Astrocyte of the cerebellum (primary cell): ENCODE measurements at regions not wholly inside any gene's neighbourhood (a gene's known extent, or its start where the extent isn't known, plus 50 kb on each side); places are given as distances from the start of the nearest gene placed in this dataset.

Experiments used
- DNase-seq: peaks from one replicate; pipeline ENCODE4 v3.0.0-alpha.2; 2011; ENCODE audit warnings: low read depth
- H3K4me3 ChIP-seq: 2 replicates; pipeline ENCODE4 v1.5.1; 2011; ENCODE audit warnings: mild to moderate bottlenecking, low read depth, low read length, moderate library complexity
- CTCF ChIP-seq: IDR thresholded peaks from 2 replicates; pipeline ENCODE4 v1.5.1; 2012; ENCODE audit warnings: low read length, low read depth, moderate library complexity, mild to moderate bottlenecking; ENCODE audit errors: missing control alignments
- in situ Hi-C: cut with HindIII; loops from 2 replicates; pipeline ENCODE4 v1.10.0; 2017; ENCODE audit warnings: low sequenced_read_pairs

- TF ChIP-seq CTCF = no peak
- H3K4me3 ChIP-seq = no peak overlapping the region
- no peak for DNase-seq
- in situ Hi-C loops = no loop called here
Measured at GRCh38 chr1:113217447-113218208, 144.6 kb downstream of the LRIG2 start.

- H3K4me3 ChIP-seq = no peak overlapping the region
- TF ChIP-seq CTCF = peak; percentile 41
- in situ Hi-C loops = no loop called here
- no peak for DNase-seq
Measured at GRCh38 chr1:113219377-113219776, 146.4 kb downstream of the LRIG2 start.

- no peak overlapping the region for H3K4me3 ChIP-seq
- in situ Hi-C loops = no loop called here
Measured at GRCh38 chr1:113219828-113220227, 146.8 kb downstream of the LRIG2 start.

GRCh38 chr1:113223040-113223439, 150.0 kb downstream of the LRIG2 start:
- TF ChIP-seq CTCF = no peak
- in situ Hi-C loops = no loop called here
- no peak for DNase-seq
- H3K4me3 ChIP-seq = no peak overlapping the region

More at GRCh38 chr1:113219828-113220227, 146.8 kb downstream of the LRIG2 start:
- TF ChIP-seq CTCF = no peak
- DNase-seq = no peak

GRCh38 chr1:113223546-113223945, 150.5 kb downstream of the LRIG2 start:
- no peak for TF ChIP-seq CTCF
- DNase-seq = no peak
- H3K4me3 ChIP-seq = no peak overlapping the region
- in situ Hi-C loops = no loop called here

GRCh38 chr1:113226148-113226547, 153.2 kb downstream of the LRIG2 start:
- DNase-seq = peak; percentile 24
- no peak overlapping the region for H3K4me3 ChIP-seq
- in situ Hi-C loops = no loop called here
- TF ChIP-seq CTCF = no peak

GRCh38 chr1:113231866-113232265, 158.4 kb upstream of the MAGI3 start:
- in situ Hi-C loops = no loop called here
- no peak for DNase-seq
- no peak overlapping the region for H3K4me3 ChIP-seq
- TF ChIP-seq CTCF = no peak
